MCF 10A (cell line): ENCODE measurements at regions not wholly inside any gene's neighbourhood (a gene's known extent, or its start where the extent isn't known, plus 50 kb on each side); places are given as distances from the start of the nearest gene placed in this dataset.

Experiments used
- BruUV-seq: library from RNA; stranded (reverse); fragments of 400-500 nt; replicated peaks from 2 replicates; lab custom pipeline; 2021; lab: Mats Ljungman, UMichigan
- CTCF ChIA-PET: fragments of 300-600 bp; sonication (Branson Sonifier 250); formaldehyde crosslinking; extraction: SDS; loops from one replicate; lab custom pipeline; 2021; ENCODE audit warnings: antibody characterized with exemption, inconsistent platforms; lab: Yijun Ruan, JAX
- POLR2A ChIA-PET: fragments of 300-600, 350-650 bp; sonication (Branson Sonifier 250); formaldehyde crosslinking; extraction: SDS; loops from one replicate; lab custom pipeline; 2020; ENCODE audit warnings: antibody characterized with exemption, inconsistent platforms; lab: Yijun Ruan, JAX
- DNase-seq: peaks from one replicate; pipeline ENCODE4 v3.0.0-alpha.2; 2018; ENCODE audit not compliant: unreplicated experiment
- H3K27ac Mint-ChIP-seq: one replicate; pipeline ENCODE4 v1.8.0; 2022; ENCODE audit warnings: mild to moderate bottlenecking, low read depth, mixed read lengths; ENCODE audit not compliant: unreplicated experiment
- H3K27me3 Mint-ChIP-seq: one replicate; pipeline ENCODE4 v1.8.0; 2022; ENCODE audit warnings: mixed read lengths; ENCODE audit not compliant: insufficient read depth, unreplicated experiment
- H3K36me3 Mint-ChIP-seq: one replicate; pipeline ENCODE4 v1.8.0; 2022; ENCODE audit warnings: mild to moderate bottlenecking, moderate library complexity, mixed read lengths; ENCODE audit not compliant: insufficient read depth, unreplicated experiment
- H3K4me1 Mint-ChIP-seq: one replicate; pipeline ENCODE4 v1.8.0; 2022; ENCODE audit warnings: mixed read lengths; ENCODE audit not compliant: insufficient read depth, unreplicated experiment
- H3K4me3 Mint-ChIP-seq: one replicate; pipeline ENCODE4 v1.8.0; 2022; ENCODE audit warnings: mild to moderate bottlenecking, moderate library complexity, mixed read lengths; ENCODE audit not compliant: unreplicated experiment
- H3K9me3 Mint-ChIP-seq: one replicate; pipeline ENCODE4 v1.8.0; 2022; ENCODE audit warnings: mixed read lengths; ENCODE audit not compliant: unreplicated experiment
- intact Hi-C: fragments of 100-400 bp; cut with micrococcal nuclease; formaldehyde crosslinking; loops from 2 replicates; pipeline ENCODE4 v1.14.1; 2022
- TF ChIP-seq, protein P1 (sequence below): fragments of 200-600 bp; IDR thresholded peaks from one replicate; pipeline ENCODE4 v1.8.0; 2022; ENCODE audit warnings: antibody characterized with exemption, mild to moderate bottlenecking; ENCODE audit not compliant: unreplicated experiment

- POLR2A ChIA-PET: no interaction called here
- CTCF ChIA-PET: no interaction called here
These were observed 602.7 kb downstream of the ETV1 start for GRCh38 chr7:13386741-13387140.

GRCh38 chr7:13407911-13408310 is 581.6 kb downstream of the ETV1 start:
- Mint-ChIP-seq H3K27ac (no peak overlapping the region), H3K27me3 (no peaks in the 10 kb centered on the region), H3K9me3 (no peaks in the 10 kb centered on the region), H3K4me3 (no peak overlapping the region), H3K36me3 (no peaks in the 10 kb centered on the region), H3K4me1 (no peaks in the 10 kb centered on the region)
- TF ChIP-seq, protein P1, sequence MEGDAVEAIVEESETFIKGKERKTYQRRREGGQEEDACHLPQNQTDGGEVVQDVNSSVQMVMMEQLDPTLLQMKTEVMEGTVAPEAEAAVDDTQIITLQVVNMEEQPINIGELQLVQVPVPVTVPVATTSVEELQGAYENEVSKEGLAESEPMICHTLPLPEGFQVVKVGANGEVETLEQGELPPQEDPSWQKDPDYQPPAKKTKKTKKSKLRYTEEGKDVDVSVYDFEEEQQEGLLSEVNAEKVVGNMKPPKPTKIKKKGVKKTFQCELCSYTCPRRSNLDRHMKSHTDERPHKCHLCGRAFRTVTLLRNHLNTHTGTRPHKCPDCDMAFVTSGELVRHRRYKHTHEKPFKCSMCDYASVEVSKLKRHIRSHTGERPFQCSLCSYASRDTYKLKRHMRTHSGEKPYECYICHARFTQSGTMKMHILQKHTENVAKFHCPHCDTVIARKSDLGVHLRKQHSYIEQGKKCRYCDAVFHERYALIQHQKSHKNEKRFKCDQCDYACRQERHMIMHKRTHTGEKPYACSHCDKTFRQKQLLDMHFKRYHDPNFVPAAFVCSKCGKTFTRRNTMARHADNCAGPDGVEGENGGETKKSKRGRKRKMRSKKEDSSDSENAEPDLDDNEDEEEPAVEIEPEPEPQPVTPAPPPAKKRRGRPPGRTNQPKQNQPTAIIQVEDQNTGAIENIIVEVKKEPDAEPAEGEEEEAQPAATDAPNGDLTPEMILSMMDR: no peak
- BruUV-seq: no TSS peak
- ChIA-PET POLR2A (interaction anchor here (1.3 kb wide), 1 partner anchor 31 kb away, joined by 3 read pairs; no protein-coding TSS in a partner anchor), CTCF (no interaction called here)
- DNase-seq: no peak
- intact Hi-C loops: no loop called here

More at GRCh38 chr7:13386741-13387140, 602.7 kb downstream of the ETV1 start:
- no peaks in the 10 kb centered on the region for H3K9me3 Mint-ChIP-seq
- no peak for DNase-seq
- BruUV-seq: no TSS peak
- no peaks in the 10 kb centered on the region for H3K36me3 Mint-ChIP-seq
- H3K27me3 Mint-ChIP-seq: no peaks in the 10 kb centered on the region
- H3K27ac Mint-ChIP-seq: no peak overlapping the region
- no peaks in the 10 kb centered on the region for H3K4me1 Mint-ChIP-seq
- intact Hi-C loops: no loop called here
- H3K4me3 Mint-ChIP-seq: no peak overlapping the region
- TF ChIP-seq, protein P1: no peak

DNA sequence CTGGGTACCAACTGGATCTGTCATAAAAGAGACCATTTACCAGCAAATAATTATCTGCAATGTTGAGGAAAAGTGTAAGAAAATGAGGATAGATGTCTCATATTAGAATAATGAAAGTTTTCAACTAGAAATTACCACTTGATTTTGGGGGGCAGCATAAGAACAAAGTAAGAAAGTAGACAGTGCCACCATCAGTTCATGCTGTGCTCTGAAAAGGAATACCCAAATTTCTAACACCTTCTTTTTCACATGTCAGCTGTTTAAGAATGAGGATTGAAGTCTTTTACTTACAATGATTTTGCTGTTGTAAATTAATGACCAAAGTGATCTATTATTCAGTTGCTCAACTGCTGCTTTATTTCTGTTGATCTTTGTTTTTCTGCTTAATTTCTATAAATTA is 578.3 kb downstream of the ETV1 start:
- no TSS peak for BruUV-seq
- TF ChIP-seq, protein P1: no peak
- no peaks in the 10 kb centered on the region for H3K4me1 Mint-ChIP-seq
- intact Hi-C loops: no loop called here
- DNase-seq: no peak
- CTCF ChIA-PET: interaction anchor here (0.7 kb wide), 1 partner anchor 126 kb away, joined by 4 read pairs; no protein-coding TSS in a partner anchor
- no peak overlapping the region for H3K27ac Mint-ChIP-seq
- no peaks in the 10 kb centered on the region for H3K27me3 Mint-ChIP-seq
- POLR2A ChIA-PET: no interaction called here
- H3K4me3 Mint-ChIP-seq: no peak overlapping the region
- H3K36me3 Mint-ChIP-seq: no peaks in the 10 kb centered on the region
- H3K9me3 Mint-ChIP-seq: no peaks in the 10 kb centered on the region

DNA sequence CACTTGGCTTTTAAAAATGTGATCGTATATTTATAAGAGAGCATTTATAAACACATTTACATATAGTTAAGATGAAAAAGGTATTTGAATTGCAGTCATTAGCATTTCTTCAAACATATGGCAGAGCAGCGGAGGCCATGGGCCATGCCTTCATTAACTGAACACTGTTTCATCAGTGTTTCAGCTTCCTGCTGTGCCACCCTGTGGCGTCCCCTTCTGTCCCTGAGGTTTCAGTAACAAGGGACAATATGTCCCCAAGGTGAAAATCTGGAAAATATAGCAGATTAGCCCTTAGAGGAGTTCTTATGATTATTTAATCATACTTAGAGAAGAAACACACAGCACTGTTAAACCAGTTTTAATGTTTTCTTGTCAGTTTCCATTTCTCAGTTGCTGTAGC is 577.8 kb downstream of the ETV1 start:
- Mint-ChIP-seq H3K27ac (no peak overlapping the region), H3K36me3 (no peaks in the 10 kb centered on the region), H3K4me3 (no peak overlapping the region), H3K4me1 (no peaks in the 10 kb centered on the region), H3K27me3 (no peaks in the 10 kb centered on the region), H3K9me3 (no peaks in the 10 kb centered on the region)
- TF ChIP-seq, protein P1: no peak
- no TSS peak for BruUV-seq
- ChIA-PET CTCF (interaction anchor here (0.7 to 1.0 kb wide), 2 partner anchors 10 to 126 kb away, joined by 3 to 4 read pairs; no protein-coding TSS in a partner anchor), POLR2A (no interaction called here)
- intact Hi-C loops: no loop called here
- no peak for DNase-seq
